SKM-1 (cell line): ENCODE measurements at regions not wholly inside any gene's neighbourhood (a gene's known extent, or its start where the extent isn't known, plus 50 kb on each side); places are given as distances from the start of the nearest gene placed in this dataset.
"Not testable (repeated sequence)": the region's sequence is repeated elsewhere in the genome, so short reads cannot be mapped to it uniquely, and the experiment has no call there.

ENCODE experiments used
- DNase-seq: peaks from one replicate; lab custom pipeline; 2025; ENCODE audit not compliant: unreplicated experiment; lab: John Stamatoyannopoulos, UW

GRCh38 chr2:145800151-145801091 is 1280.5 kb upstream of the ZEB2 start:
- no peak for DNase-seq

- DNase-seq: no peak
Measured at GRCh38 chr2:145799595-145800108, 1279.7 kb upstream of the ZEB2 start.

- DNase-seq: no peak
Measured at GRCh38 chr2:145798419-145798818, 1278.5 kb upstream of the ZEB2 start.

GRCh38 chr2:145797692-145798091 is 1277.8 kb upstream of the ZEB2 start:
- DNase-seq: no peak

GRCh38 chr2:145792745-145793144 is 1272.8 kb upstream of the ZEB2 start:
- DNase-seq: no peak

- no peak for DNase-seq
Measured at GRCh38 chr2:145789636-145790035, 1269.7 kb upstream of the ZEB2 start.

- not testable (repeated sequence) for DNase-seq
Measured at GRCh38 chr2:145787597-145788361, 1267.9 kb upstream of the ZEB2 start.

GRCh38 chr2:145782607-145783006 is 1262.7 kb upstream of the ZEB2 start:
- DNase-seq: not testable (repeated sequence)

GRCh38 chr2:145777914-145778313 is 1258.0 kb upstream of the ZEB2 start:
- no peak for DNase-seq

GRCh38 chr2:145777297-145777696 is 1257.4 kb upstream of the ZEB2 start:
- DNase-seq: no peak

GRCh38 chr2:145775591-145775990 is 1255.7 kb upstream of the ZEB2 start:
- DNase-seq: no peak

- DNase-seq: peak; percentile 64
Measured at GRCh38 chr2:145771525-145771924, 1251.6 kb upstream of the ZEB2 start.

- no peak for DNase-seq
Measured at GRCh38 chr2:145769011-145769716, 1249.2 kb upstream of the ZEB2 start.

GRCh38 chr2:145765874-145766273 is 1246.0 kb upstream of the ZEB2 start:
- DNase-seq: no peak

GRCh38 chr2:145764631-145765030 is 1244.7 kb upstream of the ZEB2 start:
- DNase-seq: no peak

- no peak for DNase-seq
Measured at GRCh38 chr2:145760781-145761649, 1241.1 kb upstream of the ZEB2 start.

- no peak for DNase-seq
Measured at GRCh38 chr2:145759228-145759915, 1239.5 kb upstream of the ZEB2 start.

- no peak for DNase-seq
Measured at GRCh38 chr2:145757503-145758246, 1237.8 kb upstream of the ZEB2 start.
